Left lung (tissue), 4 donors: ENCODE measurements at regions not wholly inside any gene's neighbourhood (a gene's known extent, or its start where the extent isn't known, plus 50 kb on each side); places are given as distances from the start of the nearest gene placed in this dataset.

Source experiments
- ATAC-seq: fragments of 200-7000 bp; cut with Tn5 transposase; one replicate; pipeline ENCODE4 v1.9.1; 2020; ENCODE audit warnings: moderate library complexity
- DNase-seq, 4 donors: peaks; one replicate each; pipeline ENCODE4 v3.0.0-alpha.2; 2013 to 2020
- H3K27ac ChIP-seq, 2 donors: fragments of 200-600 bp; sonication (generic) in 1 of 2; one replicate each; pipeline versions ENCODE4 v1.5.0 to v1.8.0; 2020 to 2021
- H3K27me3 ChIP-seq, 2 donors: fragments of 200-600 bp; sonication (generic) in 1 of 2; one replicate each; pipeline versions ENCODE4 v1.5.0 to v1.8.0; 2020 to 2021
- H3K36me3 ChIP-seq, 2 donors: fragments of 200-600 bp; sonication (generic) in 1 of 2; one replicate each; pipeline versions ENCODE4 v1.5.0 to v1.8.0; 2020 to 2021
- H3K4me1 ChIP-seq, 2 donors: fragments of 200-600 bp; one replicate each; pipeline ENCODE4 v1.8.0; 2021
- H3K4me3 ChIP-seq, 2 donors: fragments of 200-600 bp; sonication (generic) in 1 of 2; one replicate each; pipeline versions ENCODE4 v1.5.0 to v1.8.0; 2020 to 2021; ENCODE audit warnings: mild to moderate bottlenecking in 1 of 2
- H3K9me3 ChIP-seq, 2 donors: fragments of 200-600 bp; sonication (generic) in 1 of 2; one replicate each; pipeline versions ENCODE4 v1.5.0 to v1.8.0; 2020 to 2021
- CTCF ChIP-seq, 2 donors: fragments of 200-600 bp; sonication (generic) in 1 of 2; IDR thresholded peaks; one replicate each; pipeline versions ENCODE4 v1.5.0 to v1.8.0; 2021; ENCODE audit warnings: antibody characterized with exemption in 2 of 2
- intact Hi-C, 2 donors: fragments of 100-400 bp; cut with DNase I; formaldehyde crosslinking; loops; one replicate each; pipeline versions ENCODE4 v1.11.2 to v1.14.2; 2022
- donor health status: DM: no; HTN: yes; CAD: no.
- donor health status: DM: no; HTN: no; CAD: no.

- intact Hi-C loops = no loop called here
- H3K4me3 ChIP-seq = no peak overlapping the region
- no peak overlapping the region for H3K27ac ChIP-seq
- H3K9me3 ChIP-seq = no peaks in the 10 kb centered on the region
- ATAC-seq (no peak), DNase-seq (peak in 1 of 4 donors; percentile 5)
- H3K4me1 ChIP-seq = no peaks in the 10 kb centered on the region
- no peaks in the 10 kb centered on the region for H3K36me3 ChIP-seq
- peaks cover 0 to 13% of the 10 kb centered on the region in 2 donors for H3K27me3 ChIP-seq
- TF ChIP-seq CTCF (IDR thresholded peaks at IDR 0.05) = no peak
Measured at GRCh38 chr6:43895656-43896328, 125.8 kb downstream of the VEGFA start.

- intact Hi-C loops = no loop called here
- Histone ChIP-seq H3K27ac (no peak overlapping the region), H3K36me3 (no peaks in the 10 kb centered on the region), H3K4me1 (no peaks in the 10 kb centered on the region), H3K27me3 (peaks cover 0 to 27% of the 10 kb centered on the region in 2 donors), H3K4me3 (no peak overlapping the region), H3K9me3 (no peaks in the 10 kb centered on the region)
- DNase-seq = peak in 1 of 4 donors; percentile 44
- TF ChIP-seq CTCF (IDR thresholded peaks at IDR 0.05) = no peak
- no peak for ATAC-seq
Measured at GRCh38 chr6:43893073-43893472, 123.1 kb downstream of the VEGFA start.

GRCh38 chr6:43891072-43891870 is 121.3 kb downstream of the VEGFA start:
- no peak for TF ChIP-seq CTCF (IDR thresholded peaks at IDR 0.05)
- ATAC-seq = no peak
- Histone ChIP-seq H3K4me3 (no peak overlapping the region), H3K9me3 (no peaks in the 10 kb centered on the region), H3K4me1 (no peaks in the 10 kb centered on the region), H3K27me3 (peaks cover 0 to 27% of the 10 kb centered on the region in 2 donors), H3K36me3 (no peaks in the 10 kb centered on the region), H3K27ac (no peak overlapping the region)
- peak in 1 of 4 donors; percentile 58 for DNase-seq
- intact Hi-C loops = no loop called here

GRCh38 chr6:43890197-43891062 is 120.4 kb downstream of the VEGFA start:
- no peak for TF ChIP-seq CTCF (IDR thresholded peaks at IDR 0.05)
- DNase-seq (peak in 1 of 4 donors; percentile 34), ATAC-seq (no peak)
- Histone ChIP-seq H3K36me3 (no peaks in the 10 kb centered on the region), H3K9me3 (no peaks in the 10 kb centered on the region), H3K27me3 (peaks cover 0 to 27% of the 10 kb centered on the region in 2 donors), H3K4me3 (no peak overlapping the region), H3K27ac (no peak overlapping the region), H3K4me1 (no peaks in the 10 kb centered on the region)
- intact Hi-C loops = no loop called here
